Neural cell (in vitro differentiated cells): ENCODE measurements at regions not wholly inside any gene's neighbourhood (a gene's known extent, or its start where the extent isn't known, plus 50 kb on each side); places are given as distances from the start of the nearest gene placed in this dataset.

Experiments used
- CTCF ChIP-seq: fragments of 450-650 bp; IDR thresholded peaks from 2 replicates; pipeline ENCODE4 v1.5.1; 2014; ENCODE audit warnings: antibody characterized with exemption, mild to moderate bottlenecking, moderate library complexity; ENCODE audit not compliant: poor library complexity, severe bottlenecking
- EP300 ChIP-seq: fragments of 450-650 bp; conservative IDR thresholded peaks from 2 replicates; pipeline ENCODE4 v1.6.1; 2014; ENCODE audit warnings: antibody characterized with exemption, mild to moderate bottlenecking, moderate library complexity; ENCODE audit not compliant: poor library complexity, severe bottlenecking
- REST ChIP-seq: IDR thresholded peaks from 2 replicates; pipeline ENCODE4 v1.6.1; 2012; ENCODE audit warnings: borderline replicate concordance

- TF ChIP-seq CTCF (no peak), EP300 (no peak), REST (no peak)
Measured at GRCh38 chr5:20241351-20241750, 253.4 kb upstream of the CDH18 start.
